Stimulated activated CD4-positive, alpha-beta T cell treated with anti-CD3 and anti-CD28 coated beads, Interleukin-12 subunit alpha, Interleukin-12 subunit beta, amount 100 ng/mL, for 4 hours (primary cell): ENCODE measurements at regions not wholly inside any gene's neighbourhood (a gene's known extent, or its start where the extent isn't known, plus 50 kb on each side); places are given as distances from the start of the nearest gene placed in this dataset.
"Not testable (repeated sequence)": the region's sequence is repeated elsewhere in the genome, so short reads cannot be mapped to it uniquely, and the experiment has no call there.

Source experiments
- DNase-seq: peaks from one replicate; pipeline ENCODE4 v3.0.0-alpha.2; 2020

DNA sequence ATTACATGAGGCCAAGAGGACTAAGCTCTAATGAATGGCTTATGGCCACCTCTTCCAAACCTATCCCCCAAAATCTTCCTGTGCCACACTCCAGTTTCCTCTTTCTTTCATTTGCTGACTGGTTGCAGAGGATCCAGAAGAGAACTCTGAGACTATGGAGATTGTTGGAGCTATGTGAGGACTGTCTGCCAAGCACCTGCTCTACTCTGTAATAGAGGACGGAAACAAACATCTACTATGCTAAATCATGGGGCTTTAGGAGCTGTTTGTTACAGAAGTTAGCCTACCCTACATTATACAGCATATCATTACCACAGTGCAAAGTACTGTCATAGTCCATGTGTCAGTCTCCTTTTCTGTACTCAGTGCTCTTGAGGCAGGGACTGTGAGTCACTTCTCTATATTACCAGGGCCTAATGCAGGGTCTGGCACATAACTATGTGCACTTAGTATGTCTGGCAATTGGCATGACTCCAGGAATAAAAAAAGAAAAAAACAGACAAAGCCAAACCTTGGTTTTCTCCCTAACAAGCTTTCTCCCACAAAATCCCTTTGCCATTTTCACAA lies 95.1 kb downstream of the RPAP3 start:
- DNase-seq = no peak

DNA sequence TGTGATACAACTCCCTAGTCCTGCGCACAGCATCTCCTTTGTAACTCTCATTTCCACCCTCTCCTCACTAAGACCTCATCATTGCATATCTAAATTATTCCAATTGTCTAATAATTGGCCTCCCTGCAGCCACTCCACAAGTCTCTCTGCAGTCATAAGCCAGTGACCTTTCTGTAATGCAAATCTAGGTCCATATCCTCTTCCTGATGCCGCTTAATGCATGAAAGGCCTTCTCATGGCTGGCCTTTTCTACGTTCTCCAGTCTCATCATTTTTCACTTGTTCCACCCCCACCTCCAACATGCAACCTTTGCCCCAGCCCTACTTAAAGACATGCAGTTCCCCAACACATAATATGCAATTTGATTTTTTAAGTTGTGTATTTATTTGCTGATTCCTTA lies 96.0 kb downstream of the RPAP3 start:
- no peak for DNase-seq

DNA sequence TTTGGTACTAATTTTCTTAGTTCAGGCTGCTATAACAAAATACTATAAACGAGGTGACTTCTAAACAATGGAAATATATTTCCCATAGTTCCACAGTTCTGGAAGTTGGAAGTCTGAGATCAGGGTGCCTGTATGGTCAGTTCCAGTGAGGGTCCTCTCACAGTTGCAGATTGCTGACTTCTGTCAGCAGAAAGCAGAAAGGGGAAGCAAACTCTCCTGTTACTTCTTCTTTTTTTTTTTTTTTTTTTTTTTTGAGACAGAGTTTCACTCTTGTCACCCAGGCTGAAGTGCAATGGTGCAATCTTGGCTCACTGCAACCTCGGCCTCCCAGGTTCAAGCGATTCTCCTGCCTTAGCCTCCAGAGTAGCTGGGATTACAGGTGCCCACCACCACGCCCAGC lies 97.2 kb downstream of the RPAP3 start:
- not testable (repeated sequence) for DNase-seq

DNA sequence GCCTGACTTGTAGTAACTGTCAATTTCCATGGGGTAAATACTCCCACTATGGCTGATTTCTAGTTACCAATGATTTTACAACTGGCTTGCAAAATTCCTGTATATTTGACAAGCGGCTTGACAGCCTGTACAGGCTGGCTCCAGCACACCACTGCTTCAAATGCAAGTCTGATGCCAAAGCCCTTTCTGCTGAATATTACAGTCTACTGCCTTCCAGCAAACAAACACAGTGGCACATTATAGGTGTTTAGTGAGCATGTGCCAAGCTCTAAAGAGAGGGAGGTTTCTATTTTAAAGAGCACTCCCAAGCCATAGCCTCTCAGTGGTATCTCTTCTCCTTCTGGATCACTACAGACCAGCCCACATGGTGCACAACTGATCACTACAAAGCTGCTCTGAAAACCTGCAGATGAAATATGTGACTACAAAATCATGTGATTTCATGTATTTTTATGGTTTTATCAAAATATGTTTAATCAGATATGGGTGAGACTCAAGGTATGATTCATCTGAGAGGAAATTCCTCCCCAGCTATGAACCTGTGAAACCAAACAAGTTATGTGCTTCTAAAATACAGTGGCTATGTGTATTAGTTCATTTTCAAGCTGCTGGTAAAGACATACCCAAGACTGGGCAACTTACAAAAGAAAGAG lies 101.5 kb downstream of the RPAP3 start:
- DNase-seq = no peak

DNA sequence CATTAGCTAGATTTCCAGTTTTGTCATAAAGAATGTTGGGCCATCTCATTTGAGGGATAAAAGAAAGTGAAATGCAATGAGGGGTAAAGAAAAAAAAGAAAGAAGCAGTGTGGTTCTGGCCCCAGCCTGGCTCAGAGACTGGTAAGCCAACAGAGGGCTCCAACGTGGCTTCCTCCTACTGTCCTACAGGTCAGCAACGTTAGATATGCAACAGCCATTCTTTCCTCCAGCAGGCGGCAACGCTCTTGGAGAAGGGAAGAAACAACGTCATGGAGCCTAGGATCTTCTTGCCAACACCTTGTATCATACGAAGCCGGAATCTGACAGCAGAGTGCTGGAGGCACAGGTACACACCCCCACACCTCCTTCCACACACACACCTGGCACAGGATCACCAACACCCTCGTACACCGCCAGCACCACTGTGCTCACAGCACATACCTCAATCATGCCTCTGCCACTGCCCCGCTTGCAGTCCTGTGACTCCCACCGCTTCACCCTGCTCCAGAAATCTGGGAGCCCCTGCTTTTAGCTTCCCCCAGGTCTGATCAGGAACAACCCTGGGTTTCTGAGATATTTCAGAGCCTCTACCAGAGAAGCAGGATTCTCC lies 102.8 kb downstream of the RPAP3 start:
- no peak for DNase-seq

DNA sequence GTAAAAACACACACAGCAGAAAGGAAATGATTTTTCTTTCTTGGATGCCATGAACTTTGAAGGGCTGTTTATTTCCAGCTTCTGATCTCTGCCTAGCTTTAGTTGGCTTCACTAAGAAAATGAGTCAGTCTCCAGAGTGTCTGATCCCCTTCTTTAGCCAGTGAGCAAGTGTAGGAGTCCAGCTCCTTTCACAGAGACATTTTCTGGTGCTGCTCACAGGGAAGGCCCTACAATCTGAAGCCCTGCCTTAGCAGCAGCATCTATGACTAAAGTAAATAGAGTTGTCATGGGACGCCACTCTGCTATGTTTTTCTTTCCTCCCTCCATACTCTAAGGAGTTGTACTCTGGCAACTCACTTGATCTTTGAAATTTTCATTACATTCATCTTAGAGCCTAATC lies 103.5 kb downstream of the RPAP3 start:
- DNase-seq = no peak

DNA sequence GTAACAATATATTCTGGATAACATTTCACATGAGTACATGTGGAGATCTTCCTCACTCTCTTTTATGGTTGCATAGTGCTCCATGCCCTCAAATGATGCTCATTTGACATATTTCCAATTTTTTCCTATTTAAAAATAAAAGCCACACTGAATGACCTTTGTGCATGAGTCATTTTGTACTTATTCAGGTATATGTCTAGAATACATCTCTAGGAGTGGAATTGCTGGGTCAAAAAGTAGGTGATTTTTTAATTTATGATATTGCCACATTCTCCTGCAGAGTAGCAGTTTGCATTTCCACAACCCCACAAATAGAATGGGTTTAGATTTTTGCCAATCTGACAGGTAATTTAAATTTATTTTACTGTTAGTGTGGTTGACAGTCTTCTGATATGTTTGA lies 104.8 kb downstream of the RPAP3 start:
- no peak for DNase-seq

DNA sequence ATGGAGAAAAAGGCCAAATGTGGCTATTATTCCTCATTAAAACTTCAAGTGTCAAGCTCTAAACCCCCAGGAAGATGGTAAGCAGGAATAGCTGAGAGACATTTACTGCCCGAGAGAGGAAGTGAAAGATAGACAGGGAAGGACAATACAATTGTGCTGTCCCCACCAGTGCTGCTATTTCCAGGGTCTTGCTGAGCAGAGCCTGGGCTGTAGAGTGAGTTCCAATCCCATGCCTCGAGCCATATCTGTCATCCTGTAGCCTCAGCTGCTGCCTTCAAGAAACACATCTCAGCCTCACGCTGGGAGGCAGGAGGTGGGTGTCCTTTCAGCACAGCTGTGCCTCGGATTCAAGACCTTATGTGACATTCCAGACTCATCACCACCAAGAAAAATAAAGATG lies 114.0 kb downstream of the RPAP3 start:
- no peak for DNase-seq

DNA sequence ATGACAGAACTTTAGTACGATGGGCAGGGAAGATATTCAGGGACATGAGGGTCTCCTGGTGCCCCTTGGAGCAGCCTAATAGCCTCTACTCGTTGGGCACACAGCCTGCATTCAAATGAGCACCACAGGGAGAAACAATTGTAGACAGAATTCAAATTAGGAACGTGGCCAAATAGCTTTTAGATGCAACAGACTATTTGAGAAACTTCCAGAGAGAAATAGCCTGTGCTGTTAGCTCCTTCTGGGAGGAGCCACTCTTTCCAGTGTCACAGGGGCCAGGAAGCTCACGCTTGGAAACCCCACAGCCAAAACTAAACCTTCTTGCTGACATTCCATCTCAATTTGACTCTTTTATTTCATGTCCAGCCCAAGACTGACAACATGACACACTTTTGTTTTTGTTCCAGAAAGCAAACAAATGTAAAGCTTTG lies 114.5 kb downstream of the RPAP3 start:
- no peak for DNase-seq

DNA sequence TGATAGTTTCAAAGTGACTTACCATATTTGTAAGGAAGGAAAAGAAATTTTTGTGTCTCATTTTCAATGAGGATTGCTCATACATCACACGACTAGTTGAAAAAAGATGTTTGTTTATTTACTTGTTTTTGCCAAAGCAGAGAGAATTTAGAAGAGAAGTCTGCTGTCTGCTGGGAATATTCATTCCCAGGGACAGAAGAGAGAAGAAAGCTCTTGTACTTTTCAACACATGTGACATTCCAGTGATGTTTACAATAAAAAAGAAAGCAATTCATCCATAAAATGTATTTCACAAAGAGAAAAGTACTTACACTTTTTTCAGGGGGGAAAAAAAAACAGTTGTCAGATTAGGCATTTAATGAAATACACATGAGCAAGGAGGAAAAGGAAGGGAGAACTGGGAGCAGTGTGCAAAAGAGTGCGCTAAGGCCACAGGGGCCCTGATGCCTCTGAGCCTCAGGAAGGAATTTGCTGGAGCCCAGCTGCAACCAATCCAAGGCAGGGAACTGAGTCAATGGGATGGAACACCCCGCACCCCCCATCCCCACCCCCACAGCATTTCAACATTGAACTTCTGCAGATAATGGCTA lies 115.0 kb downstream of the RPAP3 start:
- DNase-seq = no peak

DNA sequence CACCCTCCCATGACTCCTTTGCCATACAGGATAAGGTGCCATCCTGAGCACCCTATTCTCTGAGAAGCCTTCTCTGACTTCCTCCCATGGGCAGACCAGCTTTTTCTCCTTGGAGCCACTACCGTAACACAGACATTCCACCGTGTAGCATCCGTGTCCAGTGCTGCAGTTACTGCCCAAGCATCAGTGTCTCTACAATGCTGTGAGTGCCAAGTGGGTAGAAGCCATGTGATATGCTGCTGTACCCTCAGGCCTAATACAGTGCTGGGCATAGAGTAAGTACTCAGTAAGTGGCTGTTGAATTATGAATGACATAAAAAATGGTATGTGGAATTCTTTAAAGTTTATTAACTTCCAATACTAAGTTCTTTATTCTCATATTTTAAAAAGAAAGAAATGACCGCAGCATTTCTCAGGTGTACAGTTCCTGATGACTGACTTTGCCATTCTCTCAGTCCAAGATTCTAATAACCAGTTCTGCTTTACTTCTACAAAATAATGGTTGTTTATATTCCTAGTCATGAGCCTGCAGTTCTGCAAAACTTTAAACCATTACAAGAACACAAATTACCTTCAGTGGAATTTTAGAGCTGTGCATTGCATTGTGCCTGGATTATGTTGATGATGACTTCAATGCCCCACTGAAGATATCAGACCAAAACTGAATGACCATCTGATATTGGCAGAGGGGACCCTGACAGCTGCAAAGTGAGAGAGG lies 118.7 kb downstream of the RPAP3 start:
- no peak for DNase-seq

DNA sequence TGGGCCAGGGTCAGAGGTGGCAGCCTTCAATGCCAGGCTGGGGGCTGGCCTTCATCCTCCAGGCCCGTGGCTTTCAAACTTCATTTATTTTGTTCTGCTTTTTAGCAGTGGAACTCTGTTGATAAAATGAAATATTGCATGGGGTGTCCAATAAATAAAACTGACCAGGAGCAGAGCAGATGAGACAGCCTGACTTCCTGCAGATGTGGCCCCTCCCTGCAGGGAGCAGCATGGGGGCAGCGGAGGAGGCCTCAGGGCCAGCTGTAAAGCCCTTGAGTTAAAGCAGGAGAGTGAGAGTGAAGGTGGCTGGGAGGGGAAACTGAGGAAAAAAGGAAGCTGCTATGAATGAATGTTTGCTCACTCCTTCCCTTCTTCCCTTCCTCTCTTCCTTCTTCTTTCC lies 120.3 kb downstream of the RPAP3 start:
- no peak for DNase-seq

DNA sequence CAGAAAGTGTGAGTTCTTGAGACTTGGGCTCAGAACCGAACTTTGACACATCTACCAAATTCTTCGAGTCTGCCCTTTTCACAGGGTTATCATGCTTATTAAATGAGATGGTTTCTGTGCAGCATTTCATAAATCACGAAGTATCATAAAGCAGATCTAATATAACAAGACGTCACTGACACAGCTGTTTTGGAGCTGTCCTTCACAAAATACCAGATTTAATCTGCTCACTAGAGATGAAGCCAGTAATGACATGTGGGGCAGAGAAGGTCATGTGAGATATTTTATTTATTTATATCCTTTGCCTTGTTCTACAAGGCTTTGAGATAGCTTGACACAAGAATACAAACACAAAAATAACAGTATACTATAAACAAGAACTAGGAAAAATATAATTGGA lies 127.0 kb downstream of the RPAP3 start:
- no peak for DNase-seq

DNA sequence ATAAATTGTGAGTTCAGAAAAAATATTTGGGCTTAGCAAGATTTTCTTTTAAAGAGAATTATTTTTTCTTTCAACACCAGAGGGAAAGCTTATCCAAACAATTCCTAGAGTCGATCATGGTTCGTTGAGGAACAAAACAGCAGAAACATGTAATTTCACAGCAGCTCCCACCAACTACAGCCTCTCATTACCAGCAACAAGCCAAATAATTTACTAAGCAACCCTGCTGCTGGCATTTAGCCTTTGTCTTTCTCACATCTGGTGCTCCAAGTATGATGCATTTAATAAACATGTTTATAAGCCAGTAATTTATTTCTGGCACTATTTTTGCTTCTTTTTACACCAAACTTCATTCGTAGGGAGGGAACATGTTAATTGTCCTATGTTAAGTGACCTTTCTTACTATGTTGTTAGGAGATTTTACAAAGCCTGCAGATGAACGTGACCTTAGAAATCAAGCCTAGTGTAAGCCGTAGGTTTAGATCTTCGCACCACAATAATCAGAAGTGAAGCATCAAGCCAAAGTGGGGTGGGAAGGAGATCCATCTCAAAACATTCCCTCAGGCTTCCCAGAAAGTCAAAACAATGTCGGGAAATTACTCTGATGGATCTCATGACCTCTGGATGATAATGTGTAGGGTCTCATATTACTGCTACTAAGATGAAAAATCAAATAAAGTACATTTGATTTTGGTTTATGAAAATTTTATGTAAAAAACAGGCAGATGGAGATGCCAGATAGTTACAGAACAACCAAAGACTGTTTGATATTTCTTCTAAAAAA lies 128.4 kb downstream of the RPAP3 start:
- no peak for DNase-seq

DNA sequence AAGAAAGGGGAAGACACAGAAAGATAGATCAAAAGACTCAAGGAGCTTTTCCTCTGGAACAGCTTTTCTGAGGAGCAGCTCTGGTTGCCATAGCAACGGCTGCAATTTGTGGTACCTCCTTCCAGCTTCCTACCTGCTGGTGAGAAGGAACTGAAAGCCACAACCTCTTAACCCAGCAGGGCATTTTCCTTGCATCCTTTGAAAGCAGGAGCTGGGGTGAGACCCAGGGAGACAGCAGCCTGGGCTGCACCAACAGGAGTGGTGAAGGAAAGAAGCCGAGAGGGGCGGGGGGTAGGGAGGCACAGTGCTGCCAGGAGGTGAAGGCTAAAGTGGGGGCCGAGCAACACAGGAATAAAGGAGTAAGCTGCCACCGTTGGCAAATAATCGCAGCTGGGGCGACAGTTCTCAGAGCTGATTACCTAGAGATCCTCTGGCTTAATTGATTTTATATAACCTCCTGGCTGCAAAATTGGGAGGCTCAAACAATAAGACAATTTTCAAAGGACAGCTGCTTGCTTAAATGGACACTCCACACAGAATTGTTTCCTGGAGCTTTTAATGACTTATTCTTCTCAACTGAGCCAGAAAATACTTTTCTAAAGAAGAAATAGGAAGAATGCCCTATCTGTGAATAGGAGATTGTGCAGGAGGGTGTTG lies 129.4 kb downstream of the RPAP3 start:
- no peak for DNase-seq

DNA sequence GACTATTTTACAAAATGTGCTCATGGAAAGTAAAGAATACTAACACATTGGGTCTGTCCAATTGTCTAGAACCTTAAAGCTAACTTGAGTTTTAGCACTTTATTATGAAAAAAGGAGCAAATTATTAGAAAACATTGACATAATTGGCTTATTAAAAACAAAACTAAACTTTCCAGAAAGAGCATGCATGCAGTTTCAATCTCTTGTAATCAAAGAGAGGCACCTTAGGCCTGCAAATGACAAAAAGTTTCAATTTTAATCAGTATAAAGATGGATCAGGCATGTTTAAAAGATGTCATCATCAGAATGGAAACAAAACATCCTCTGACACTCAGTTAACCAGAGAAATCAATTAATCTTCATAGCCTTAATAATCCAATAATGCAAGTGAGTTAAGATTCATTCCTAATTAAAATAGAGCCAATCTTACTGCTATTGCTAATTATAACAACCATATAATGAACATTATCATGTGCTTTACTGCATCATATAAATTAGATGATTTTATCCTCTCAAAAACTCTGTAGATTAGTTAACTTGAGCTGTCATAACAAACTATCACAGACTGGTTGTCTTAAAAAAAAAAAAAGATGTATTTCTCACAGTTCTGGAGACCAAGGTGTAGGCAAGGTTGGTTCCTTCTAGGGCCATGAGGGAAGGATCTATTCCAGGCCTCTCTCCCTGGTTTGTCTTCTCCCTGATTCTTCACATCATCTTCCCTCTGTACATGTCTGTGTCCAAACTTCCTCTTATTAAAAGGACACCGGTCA lies 131.4 kb downstream of the RPAP3 start:
- DNase-seq = no peak

DNA sequence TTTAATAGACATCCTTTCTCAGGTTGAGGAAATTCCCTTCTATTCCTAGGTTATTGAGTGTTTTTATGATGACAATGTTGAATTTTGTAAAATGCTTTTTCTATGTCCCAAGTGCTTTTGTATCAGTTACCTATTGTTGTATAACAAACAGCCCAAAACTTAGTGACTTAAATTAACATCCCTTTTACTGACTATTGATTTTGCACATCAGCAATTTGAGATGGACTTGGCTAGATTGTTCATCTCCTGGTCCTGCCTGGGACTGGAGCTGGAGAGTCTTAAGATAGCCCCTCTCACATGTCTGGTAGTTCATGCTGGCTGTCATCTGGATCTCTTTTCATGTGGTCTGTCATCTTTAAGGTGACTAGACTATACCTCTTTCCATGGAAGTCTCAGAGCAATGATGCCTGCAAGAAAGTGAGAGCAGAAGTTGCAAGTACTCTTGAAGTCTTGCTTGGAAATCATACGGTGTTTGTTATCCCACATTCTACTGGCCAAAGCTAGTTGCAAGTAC lies 132.6 kb downstream of the RPAP3 start:
- no peak for DNase-seq

DNA sequence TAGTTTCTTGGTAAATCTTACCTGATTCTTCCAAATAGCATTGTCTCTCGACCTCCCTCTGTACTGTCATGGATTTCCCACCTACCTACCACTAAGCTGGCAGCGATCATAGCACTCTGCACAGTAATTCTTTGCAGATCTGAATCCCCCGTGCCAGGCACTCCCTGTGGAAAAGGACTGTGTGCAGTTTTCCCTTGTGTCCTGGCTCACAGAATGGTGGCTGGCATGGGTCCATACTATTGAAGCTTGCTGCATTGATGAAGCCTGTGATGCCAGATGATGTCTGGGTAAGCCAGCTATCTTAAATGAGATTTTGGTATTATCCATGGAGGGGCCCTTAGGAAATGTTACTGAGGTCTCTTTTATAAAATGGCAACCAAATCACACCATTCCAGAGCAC lies 135.7 kb downstream of the RPAP3 start:
- no peak for DNase-seq

DNA sequence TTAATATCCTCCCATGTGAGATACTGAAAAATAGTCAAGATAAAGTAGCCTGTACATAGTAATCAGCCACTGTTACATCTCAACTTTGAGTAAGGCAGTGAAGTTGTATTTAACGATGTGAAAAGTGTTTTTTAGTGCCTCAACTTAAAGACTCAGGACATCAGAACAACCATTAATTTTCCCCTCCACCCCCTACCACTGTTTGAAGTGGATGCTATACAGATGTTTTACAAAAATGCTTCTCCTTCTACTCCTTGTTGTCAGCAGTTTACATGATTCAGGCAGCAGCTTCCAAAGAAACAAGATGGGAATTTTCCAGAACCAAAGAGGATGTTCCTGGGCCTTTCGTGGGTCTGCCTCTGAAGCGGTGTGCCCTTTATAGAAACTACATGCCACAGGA lies 143.6 kb downstream of the RPAP3 start:
- no peak for DNase-seq

DNA sequence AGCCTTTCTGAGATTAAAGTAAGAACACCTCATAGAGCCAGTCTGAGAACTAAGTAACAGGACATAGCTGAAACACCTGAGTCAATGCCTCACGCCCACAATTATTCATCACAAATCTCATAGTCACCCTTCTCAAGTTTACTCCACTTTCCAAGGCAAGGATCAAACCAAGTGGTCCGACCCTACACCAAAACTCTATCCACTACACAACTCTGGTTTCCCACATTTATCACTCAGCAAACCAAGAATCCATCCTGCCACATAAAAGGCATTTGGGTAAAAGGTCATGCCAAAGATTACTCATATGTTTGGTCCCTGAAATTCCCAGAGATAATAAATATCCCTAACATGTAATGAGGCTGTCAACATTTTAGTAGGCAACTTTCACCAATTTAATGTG lies 144.1 kb downstream of the RPAP3 start:
- DNase-seq = no peak

DNA sequence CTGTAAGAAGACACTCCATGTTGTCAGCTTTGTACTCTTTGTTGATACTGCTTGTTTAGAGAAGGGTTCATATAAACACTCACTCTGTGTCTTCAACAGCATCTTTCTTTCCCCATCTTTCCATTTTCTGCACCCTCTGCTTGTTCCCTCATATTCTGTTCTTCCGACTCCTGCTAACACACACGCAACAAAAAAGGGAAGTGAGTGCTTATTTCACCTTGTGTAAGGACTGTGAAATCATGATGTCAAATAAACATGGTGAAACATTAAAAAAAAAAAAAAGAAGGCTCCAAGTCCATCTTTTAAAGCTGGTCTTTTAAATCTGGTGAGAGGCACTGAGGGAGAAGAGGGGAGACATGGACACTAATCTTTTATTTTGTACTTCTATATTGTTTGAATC lies 145.4 kb downstream of the RPAP3 start:
- DNase-seq = no peak
